PC-3 (cell line): ENCODE measurements at regions not wholly inside any gene's neighbourhood (a gene's known extent, or its start where the extent isn't known, plus 50 kb on each side); places are given as distances from the start of the nearest gene placed in this dataset.
A peak's percentile ranks its signal among the peaks of the same experiment; 100 is the strongest.

Experiments
- ATAC-seq: fragments of 200-7000 bp; cut with Tn5 transposase; 2 replicates; pipeline ENCODE4 v1.9.1; 2020; ENCODE audit warnings: mild to moderate bottlenecking, moderate library complexity
- BruUV-seq: library from RNA; stranded (reverse); fragments of 400-500 nt; replicated peaks from 2 replicates; lab custom pipeline; 2021; lab: Mats Ljungman, UMichigan
- CTCF ChIA-PET: fragments of 300-600 bp; sonication (Branson Sonifier 250); formaldehyde crosslinking; loops from one replicate; lab custom pipeline; 2022; ENCODE audit warnings: antibody characterized with exemption; lab: Charles Lee
- POLR2A ChIA-PET: fragments of 300-600 bp; sonication (Branson Sonifier 250); formaldehyde crosslinking; loops from one replicate; lab custom pipeline; 2022; ENCODE audit warnings: antibody characterized with exemption; ENCODE audit not compliant: unreplicated experiment; lab: Charles Lee
- DNase-seq: peaks from one replicate; pipeline ENCODE4 v3.0.0-alpha.2; 2015
- H2AFZ ChIP-seq: fragments of 300-600 bp; sonication (generic); 2 replicates; pipeline ENCODE4 v1.6.0; 2016; ENCODE audit warnings: antibody characterized with exemption, low read length
- H3F3A ChIP-seq: fragments of 300-600 bp; sonication (generic); one replicate; pipeline ENCODE4 v1.6.0; 2017; ENCODE audit warnings: antibody characterized with exemption, low read length, control low read depth, mild to moderate bottlenecking; ENCODE audit not compliant: unreplicated experiment
- H3K27ac ChIP-seq: fragments of 300-600 bp; sonication (generic); 2 replicates; pipeline ENCODE4 v1.5.1; 2016; ENCODE audit warnings: mild to moderate bottlenecking, low read length
- H3K27me3 ChIP-seq: fragments of 300-600 bp; sonication (generic); 2 replicates; pipeline ENCODE4 v1.6.1; 2016; ENCODE audit warnings: low read length, mixed read lengths
- H3K36me3 ChIP-seq: fragments of 300-600 bp; sonication (generic); 2 replicates; pipeline ENCODE4 v1.6.1; 2016; ENCODE audit warnings: low read depth, mixed run types, low read length, mixed read lengths
- H3K4me1 ChIP-seq: fragments of 300-600 bp; sonication (generic); 2 replicates; pipeline ENCODE4 v1.5.1; 2016; ENCODE audit warnings: low read length; ENCODE audit not compliant: insufficient read depth
- H3K4me2 ChIP-seq: fragments of 300-600 bp; sonication (generic); 2 replicates; pipeline ENCODE4 v1.6.0; 2016; ENCODE audit warnings: low read length
- H3K4me3 ChIP-seq: fragments of 300-600 bp; sonication (generic); 2 replicates; pipeline ENCODE4 v1.5.1; 2016; ENCODE audit warnings: mild to moderate bottlenecking, low read length, mixed read lengths
- H3K79me2 ChIP-seq: fragments of 300-600 bp; sonication (generic); 2 replicates; pipeline ENCODE4 v1.6.1; 2017; ENCODE audit warnings: low read length, mixed read lengths
- H3K9ac ChIP-seq: fragments of 300-600 bp; sonication (generic); 2 replicates; pipeline ENCODE4 v1.6.0; 2016; ENCODE audit warnings: mild to moderate bottlenecking, low read length
- H3K9me2 ChIP-seq: fragments of 300-600 bp; sonication (generic); replicated peaks from 2 replicates; pipeline ENCODE4 v1.6.1; 2016; ENCODE audit warnings: mixed run types, low read length, mixed read lengths
- H3K9me3 ChIP-seq: fragments of 300-600 bp; sonication (generic); 2 replicates; pipeline ENCODE4 v1.6.1; 2016; ENCODE audit warnings: low read length, mixed read lengths
- H4K20me1 ChIP-seq: fragments of 300-600 bp; sonication (generic); 2 replicates; pipeline ENCODE4 v1.6.1; 2016; ENCODE audit warnings: low read length, mixed read lengths
- CTCF ChIP-seq: fragments of 300-600 bp; sonication (generic); conservative IDR thresholded peaks from 2 replicates; pipeline ENCODE4 v1.5.1; 2017; ENCODE audit warnings: antibody characterized with exemption, low read depth, mild to moderate bottlenecking, low read length
- EZH2 ChIP-seq: fragments of 300-600 bp; sonication (generic); IDR thresholded peaks from one replicate; pipeline ENCODE4 v1.6.1; 2017; ENCODE audit warnings: antibody characterized with exemption, mild to moderate bottlenecking, low read length; ENCODE audit not compliant: unreplicated experiment
- EZH2phosphoT487 ChIP-seq: fragments of 300-600 bp; sonication (generic); IDR thresholded peaks from 2 replicates; pipeline ENCODE4 v1.6.1; 2018; ENCODE audit warnings: mild to moderate bottlenecking, antibody characterized with exemption, low read length, borderline replicate concordance
- intact Hi-C: fragments of 100-400 bp; cut with micrococcal nuclease; formaldehyde crosslinking; loops from 2 replicates; pipeline ENCODE4 v1.9.0; 2023

DNA sequence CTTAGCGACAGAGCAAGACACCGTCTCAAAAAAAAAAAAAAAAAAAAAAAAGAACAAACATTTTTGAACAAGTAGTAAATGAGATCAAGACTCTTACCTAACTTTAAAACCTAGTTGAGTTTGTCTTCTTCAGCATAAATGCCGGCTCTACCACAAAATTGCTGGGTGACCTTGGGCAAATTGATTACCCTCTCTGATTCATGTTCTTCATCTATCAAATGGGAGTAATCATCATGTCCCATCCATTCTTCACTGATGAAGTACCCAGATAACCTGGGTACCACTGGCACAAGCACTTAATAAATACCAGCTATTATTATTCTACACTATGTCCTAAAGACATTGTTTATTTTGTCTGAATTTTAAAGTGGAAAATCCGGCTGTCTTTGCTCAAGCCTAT lies 96.3 kb downstream of the ATPSCKMT start:
- H3K4me2 ChIP-seq: no peak overlapping the region
- H2AFZ ChIP-seq: no peak overlapping the region
- TF ChIP-seq CTCF (no peak), EZH2phosphoT487 (no peak), EZH2 (no peak)
- ChIA-PET CTCF (no interaction called here), POLR2A (no interaction called here)
- no peak overlapping the region for H3K9ac ChIP-seq
- H3K9me2 ChIP-seq: 0 out of 2 replicates have a peak, but pooled peaks cover 3% of the 10 kb centered on the region
- no peaks in the 10 kb centered on the region for H3K36me3 ChIP-seq
- intact Hi-C loops: no loop called here
- no peaks in the 10 kb centered on the region for H3F3A ChIP-seq
- no peak overlapping the region for H3K27ac ChIP-seq
- no peak overlapping the region for H3K4me3 ChIP-seq
- no peaks in the 10 kb centered on the region for H4K20me1 ChIP-seq
- H3K27me3 ChIP-seq: no peaks in the 10 kb centered on the region
- no peaks in the 10 kb centered on the region for H3K9me3 ChIP-seq
- H3K4me1 ChIP-seq: no peaks in the 10 kb centered on the region
- no TSS peak for BruUV-seq
- no peaks in the 10 kb centered on the region for H3K79me2 ChIP-seq
- ATAC-seq (no peak), DNase-seq (no peak)

DNA sequence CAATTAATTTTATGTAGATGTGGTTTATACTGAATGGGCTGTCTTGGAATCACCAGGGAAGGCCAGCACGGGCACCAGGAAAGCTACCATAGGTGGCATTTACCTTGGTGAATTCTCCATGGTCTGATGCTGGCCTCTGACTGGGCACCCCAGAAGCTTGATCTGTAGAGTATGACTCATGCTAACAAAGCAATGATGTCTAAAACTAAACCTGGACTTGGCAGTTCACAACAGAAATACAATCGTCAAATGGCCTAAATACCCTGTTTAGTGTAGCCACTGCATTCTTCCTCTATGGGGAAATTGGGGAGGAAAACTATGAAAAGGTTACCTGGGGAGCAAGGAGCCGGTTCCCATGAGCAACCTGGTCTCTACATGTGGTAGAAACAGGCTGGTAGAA lies 98.0 kb downstream of the ATPSCKMT start:
- no peaks in the 10 kb centered on the region for H3K27me3 ChIP-seq
- no peak overlapping the region for H3K4me2 ChIP-seq
- no peaks in the 10 kb centered on the region for H3K79me2 ChIP-seq
- H3F3A ChIP-seq: no peaks in the 10 kb centered on the region
- TF ChIP-seq EZH2phosphoT487: no peak
- DNase-seq: peak; percentile 28
- CTCF ChIA-PET: no interaction called here
- H3K4me3 ChIP-seq: no peak overlapping the region
- no peaks in the 10 kb centered on the region for H4K20me1 ChIP-seq
- no peaks in the 10 kb centered on the region for H3K9me3 ChIP-seq
- intact Hi-C loops: no loop called here
- no peak overlapping the region for H2AFZ ChIP-seq
- no peaks in the 10 kb centered on the region for H3K36me3 ChIP-seq
- H3K4me1 ChIP-seq: no peaks in the 10 kb centered on the region
- H3K27ac ChIP-seq: no peak overlapping the region
- H3K9ac ChIP-seq: no peak overlapping the region
- BruUV-seq: no TSS peak
- ATAC-seq: peak; percentile 31
- POLR2A ChIA-PET: no interaction called here
- H3K9me2 ChIP-seq: 0 out of 2 replicates have a peak, but pooled peaks cover 3% of the 10 kb centered on the region

DNA sequence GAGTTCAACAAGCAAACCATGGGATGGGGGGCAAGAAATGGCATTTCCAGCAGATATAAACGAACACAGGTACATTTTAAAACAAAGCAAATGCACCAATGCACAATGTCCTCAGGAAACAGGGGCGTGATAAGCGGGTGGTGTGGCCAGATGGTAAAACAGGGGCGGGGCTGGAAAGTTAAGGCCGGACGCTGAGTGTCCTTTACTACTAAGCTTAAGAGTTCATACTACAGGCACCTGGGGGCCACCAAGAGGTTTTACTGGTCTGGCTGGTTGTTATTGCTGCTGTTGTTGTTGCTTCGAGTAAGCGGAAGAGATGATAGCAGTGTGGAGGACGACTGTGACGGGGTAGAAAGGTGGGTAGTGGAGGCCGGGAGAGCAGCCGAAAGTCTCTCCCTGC lies 99.8 kb downstream of the ATPSCKMT start:
- intact Hi-C loops: loop anchor here (10.0 kb wide), 2 partner anchors 605 to 995 kb away; partner anchors contain the start of gene SEMA5A

More for the DNA sequence above, 99.8 kb downstream of the ATPSCKMT start:
- H2AFZ ChIP-seq: no peak overlapping the region
- ChIA-PET POLR2A (no interaction called here), CTCF (no interaction called here)
- BruUV-seq: no TSS peak
- no peaks in the 10 kb centered on the region for H4K20me1 ChIP-seq
- ATAC-seq (no peak), DNase-seq (no peak)
- TF ChIP-seq EZH2 (no peak), EZH2phosphoT487 (no peak), CTCF (no peak)
- H3K4me1 ChIP-seq: no peaks in the 10 kb centered on the region
- no peak overlapping the region for H3K27ac ChIP-seq
- no peaks in the 10 kb centered on the region for H3K27me3 ChIP-seq
- H3K4me3 ChIP-seq: no peak overlapping the region
- no peaks in the 10 kb centered on the region for H3K9me2 ChIP-seq
- no peaks in the 10 kb centered on the region for H3K79me2 ChIP-seq
- H3K9me3 ChIP-seq: no peaks in the 10 kb centered on the region
- no peak overlapping the region for H3K4me2 ChIP-seq
- H3F3A ChIP-seq: no peaks in the 10 kb centered on the region
- H3K36me3 ChIP-seq: no peaks in the 10 kb centered on the region
- H3K9ac ChIP-seq: no peak overlapping the region
